IPS-18c (cell line): ENCODE measurements at regions not wholly inside any gene's neighbourhood (a gene's known extent, or its start where the extent isn't known, plus 50 kb on each side); places are given as distances from the start of the nearest gene placed in this dataset.

ENCODE experiments used
- H3K4me3 ChIP-seq: 2 replicates; pipeline ENCODE4 v1.7.0; 2013; ENCODE audit warnings: low read depth, mild to moderate bottlenecking, low read length, moderate library complexity; ENCODE audit not compliant: insufficient read depth
- H3K9me3 ChIP-seq: one replicate; pipeline ENCODE4 v1.6.1; 2013; ENCODE audit warnings: mild to moderate bottlenecking, low read length, moderate library complexity; ENCODE audit not compliant: control insufficient read depth, insufficient read depth

- Histone ChIP-seq H3K9me3 (no peaks in the 10 kb centered on the region), H3K4me3 (no peak overlapping the region)
Observed at GRCh38 chr1:55347041-55347440, 131.9 kb upstream of the USP24 start.

DNA sequence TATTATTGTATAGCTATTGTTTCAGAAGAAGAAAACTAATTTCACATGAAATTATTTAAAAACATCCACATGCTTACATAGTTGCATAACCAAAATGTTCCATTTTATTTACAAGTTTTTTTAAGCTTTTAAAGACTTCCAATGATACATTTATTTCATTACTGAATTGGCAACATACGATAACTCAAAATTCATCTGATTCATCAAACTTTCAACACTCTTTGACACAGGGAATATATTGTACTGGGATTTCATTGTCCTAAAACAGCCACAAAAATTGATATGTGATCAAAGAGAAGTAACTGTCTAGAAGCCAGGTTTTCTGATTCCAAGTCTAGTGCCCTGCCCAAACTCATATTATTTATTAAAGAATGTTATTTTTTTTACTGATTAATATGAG is 131.4 kb upstream of the USP24 start:
- no peaks in the 10 kb centered on the region for H3K9me3 ChIP-seq

GRCh38 chr1:55339681-55340080 is 124.5 kb upstream of the USP24 start:
- H3K9me3 ChIP-seq = no peaks in the 10 kb centered on the region
- H3K4me3 ChIP-seq = no peak overlapping the region

More for the DNA sequence above, 131.4 kb upstream of the USP24 start:
- no peak overlapping the region for H3K4me3 ChIP-seq

GRCh38 chr1:55338448-55338820 is 123.3 kb upstream of the USP24 start:
- Histone ChIP-seq H3K9me3 (no peaks in the 10 kb centered on the region), H3K4me3 (no peak overlapping the region)

DNA sequence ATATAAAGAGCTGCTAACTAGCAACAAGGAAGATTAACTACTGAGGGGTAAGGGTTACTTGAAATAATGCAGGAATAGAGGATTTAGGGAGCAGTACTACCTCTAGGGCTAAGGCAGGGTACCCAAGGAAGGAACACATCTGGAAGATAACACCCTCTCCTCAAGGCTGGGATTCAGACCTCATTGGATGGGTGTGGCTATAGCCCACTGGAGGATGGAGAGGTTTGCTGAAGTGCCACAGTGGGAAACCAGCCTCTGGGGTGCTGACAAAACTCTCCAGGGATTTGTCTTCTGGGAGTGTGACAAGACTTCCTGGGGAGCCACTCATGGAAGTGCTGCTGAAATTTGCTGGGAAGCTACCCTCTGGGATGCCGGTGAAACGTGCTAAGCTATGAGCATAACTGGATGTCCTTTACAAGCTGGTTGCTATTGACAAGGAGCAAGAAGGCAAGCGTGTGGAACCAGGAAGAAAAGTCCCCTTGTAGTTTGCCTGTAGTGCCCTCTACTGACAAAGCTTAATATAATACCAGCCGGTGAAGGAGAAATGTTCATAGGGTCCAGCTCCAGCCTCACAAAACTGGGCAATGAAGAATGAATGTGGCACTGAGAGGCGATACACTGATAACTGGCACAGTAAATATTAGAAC is 122.8 kb upstream of the USP24 start:
- Histone ChIP-seq H3K4me3 (no peak overlapping the region), H3K9me3 (no peaks in the 10 kb centered on the region)

DNA sequence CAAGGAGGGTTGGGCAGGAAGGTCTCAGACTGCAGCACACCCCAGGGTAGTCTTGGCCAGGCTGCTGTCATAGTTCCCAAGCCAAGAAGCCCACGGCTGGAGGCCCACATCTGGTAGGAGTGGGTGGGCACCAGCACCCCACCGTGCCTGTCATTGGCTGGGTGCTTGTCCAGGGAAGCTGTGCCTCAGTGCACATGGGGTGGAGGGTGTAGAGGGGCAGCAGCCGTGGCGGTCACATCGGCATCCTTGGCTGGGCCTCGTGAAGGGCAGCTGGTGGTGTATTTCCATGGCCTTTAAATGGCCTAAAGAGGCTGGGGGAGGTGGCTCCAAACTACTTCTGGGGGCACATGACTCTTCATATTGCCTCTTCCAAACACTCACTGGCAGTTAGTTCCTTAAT is 119.6 kb upstream of the USP24 start:
- no peak overlapping the region for H3K4me3 ChIP-seq
- no peaks in the 10 kb centered on the region for H3K9me3 ChIP-seq

DNA sequence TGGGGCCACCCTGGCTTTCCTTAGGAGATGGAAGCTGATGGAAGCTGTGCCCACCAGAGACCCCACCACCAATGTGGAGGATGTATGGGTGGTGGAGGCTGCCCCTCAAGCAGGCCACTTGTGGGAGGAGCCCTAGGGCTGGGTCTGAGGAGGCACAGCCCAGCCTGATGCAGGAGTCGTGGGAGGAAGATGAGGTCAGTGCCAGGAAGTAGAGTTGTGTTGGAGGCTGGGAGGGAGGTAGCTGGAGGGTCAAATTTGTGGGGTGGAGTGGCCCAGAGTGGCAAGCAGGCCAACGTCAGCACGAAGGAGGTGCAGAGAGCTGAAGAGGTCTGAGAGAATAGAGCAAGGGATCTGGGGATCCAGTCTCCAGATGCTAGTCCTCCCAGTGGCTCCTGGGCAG is 119.0 kb upstream of the USP24 start:
- Histone ChIP-seq H3K9me3 (no peaks in the 10 kb centered on the region), H3K4me3 (no peak overlapping the region)

DNA sequence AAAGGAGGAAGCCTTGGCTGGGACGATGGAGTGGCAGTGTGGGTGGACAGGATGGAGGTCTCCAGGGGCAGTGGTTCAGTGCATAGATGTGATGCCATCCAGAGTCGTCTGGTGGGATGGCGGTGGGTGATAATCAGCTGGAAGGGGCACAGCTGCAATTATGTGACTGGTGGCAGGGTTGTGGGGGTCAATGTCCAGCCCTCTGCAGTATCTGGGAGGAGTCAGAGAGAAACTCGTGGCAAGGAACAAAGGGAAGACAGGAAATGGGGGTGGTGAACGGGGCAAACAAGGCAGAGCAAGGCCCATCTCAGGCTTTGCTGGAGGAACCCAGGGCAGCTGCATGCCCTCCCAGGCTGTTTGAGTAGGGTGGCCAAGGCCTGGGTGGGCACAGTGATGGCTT is 118.3 kb upstream of the USP24 start:
- no peaks in the 10 kb centered on the region for H3K9me3 ChIP-seq

DNA sequence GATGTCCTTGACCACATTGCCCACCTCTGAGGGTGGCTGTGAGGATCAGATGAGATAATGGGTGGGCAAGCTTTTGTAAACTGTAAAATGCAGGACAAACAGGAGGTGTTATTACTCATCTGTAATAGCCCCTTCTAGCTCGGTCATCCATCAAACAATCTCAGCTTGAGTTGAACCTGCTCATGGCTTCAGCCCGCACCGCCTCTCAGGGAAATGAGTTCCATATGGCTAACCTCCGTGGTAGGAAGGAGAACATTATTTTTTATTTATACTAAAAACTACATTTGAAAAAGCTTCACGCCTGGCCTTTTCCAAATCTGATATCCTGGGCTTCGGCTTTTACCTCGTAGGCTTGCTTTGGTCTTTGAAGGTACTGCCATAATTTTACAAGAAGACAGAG is 116.2 kb upstream of the USP24 start:
- H3K4me3 ChIP-seq = no peak overlapping the region

More for the DNA sequence above, 118.3 kb upstream of the USP24 start:
- no peak overlapping the region for H3K4me3 ChIP-seq

DNA sequence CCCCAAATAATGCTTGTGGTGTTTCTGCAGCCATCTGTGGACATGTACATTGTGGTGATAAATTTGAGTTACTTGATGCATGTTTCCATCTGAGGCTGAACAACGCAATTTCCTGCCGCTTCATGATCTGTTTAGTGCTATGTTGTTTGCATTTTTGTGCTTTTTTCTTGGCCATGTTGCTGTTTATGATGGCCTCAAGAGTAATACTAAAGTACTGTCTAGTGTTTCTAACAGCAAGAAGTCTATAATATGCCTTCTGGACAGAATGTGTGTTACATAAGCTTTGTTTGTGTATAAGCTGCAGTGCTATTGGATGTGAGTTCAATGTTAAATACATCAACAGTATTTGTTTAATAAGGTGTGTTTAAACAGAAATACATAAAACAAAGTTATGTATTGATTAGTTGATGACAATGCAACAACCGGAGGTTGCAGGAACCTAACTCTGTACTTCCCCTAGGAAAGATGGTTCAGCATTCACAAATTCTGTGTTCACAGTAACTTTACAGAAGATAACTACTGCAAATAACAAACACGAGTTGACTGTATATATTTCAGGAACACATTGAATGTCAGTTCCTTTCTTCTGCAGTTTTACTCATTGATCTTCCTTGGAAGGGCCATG is 114.8 kb upstream of the USP24 start:
- H3K9me3 ChIP-seq = no peaks in the 10 kb centered on the region
- H3K4me3 ChIP-seq = no peak overlapping the region

More for the DNA sequence above, 116.2 kb upstream of the USP24 start:
- H3K9me3 ChIP-seq = no peaks in the 10 kb centered on the region

GRCh38 chr1:55329091-55329490 is 113.9 kb upstream of the USP24 start:
- no peaks in the 10 kb centered on the region for H3K9me3 ChIP-seq
- no peak overlapping the region for H3K4me3 ChIP-seq

DNA sequence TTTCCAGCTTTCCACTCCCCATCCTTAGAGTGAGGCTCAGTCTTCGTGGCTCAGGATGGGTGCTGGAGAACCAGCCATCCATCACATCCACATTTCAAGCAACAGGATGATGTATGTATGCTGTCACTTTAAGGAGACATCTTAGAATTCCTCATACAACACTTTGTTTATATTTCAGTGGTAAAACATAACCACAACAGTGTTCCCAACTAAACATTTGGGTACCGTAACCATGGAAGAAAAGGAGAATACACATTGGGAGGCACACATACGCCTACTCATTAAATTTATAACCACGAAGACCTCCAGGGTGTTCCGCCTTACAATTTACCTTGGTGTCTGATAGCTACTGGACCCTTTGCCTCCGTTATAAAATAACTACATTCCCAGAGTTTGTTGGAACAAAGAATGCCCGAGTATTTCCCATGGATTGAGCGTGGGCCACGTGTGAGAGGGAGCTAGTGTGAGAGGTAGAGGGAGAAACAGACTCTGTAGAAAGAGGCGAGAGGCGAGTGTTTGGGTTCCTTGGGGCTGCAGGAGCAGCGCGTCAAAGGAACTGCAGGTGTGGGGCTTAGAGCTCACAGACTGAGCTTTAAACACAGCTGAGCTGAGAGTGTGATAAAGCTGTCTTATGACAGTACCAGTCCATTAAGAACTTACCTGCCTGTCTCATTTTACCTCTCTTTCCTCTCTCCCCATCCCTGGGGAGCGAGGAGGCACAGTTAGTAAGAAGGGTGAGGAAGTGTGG is 111.5 kb upstream of the USP24 start:
- Histone ChIP-seq H3K9me3 (no peaks in the 10 kb centered on the region), H3K4me3 (no peak overlapping the region)

- Histone ChIP-seq H3K9me3 (no peaks in the 10 kb centered on the region), H3K4me3 (no peak overlapping the region)
Observed at GRCh38 chr1:55323760-55324159, 108.6 kb upstream of the USP24 start.

DNA sequence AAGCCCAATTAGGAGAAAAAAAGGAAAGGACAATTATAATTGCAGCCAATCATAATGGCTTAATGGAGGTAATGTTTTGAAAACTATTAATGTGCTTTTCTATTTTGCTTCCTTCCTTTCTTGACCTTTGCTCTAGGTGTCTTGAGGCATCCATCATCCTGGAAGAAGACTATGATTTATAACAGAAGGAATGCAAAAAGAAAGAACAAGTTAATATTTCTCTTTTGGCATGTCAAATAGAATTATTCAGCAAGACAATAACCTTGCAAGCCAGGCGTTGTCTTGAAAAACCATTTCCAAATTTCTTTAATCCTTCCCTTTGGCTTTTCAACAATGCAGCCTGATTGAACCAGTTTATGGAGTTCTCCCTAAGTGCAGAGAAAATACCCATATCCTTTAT is 107.7 kb upstream of the USP24 start:
- H3K4me3 ChIP-seq = no peak overlapping the region
- H3K9me3 ChIP-seq = no peaks in the 10 kb centered on the region

DNA sequence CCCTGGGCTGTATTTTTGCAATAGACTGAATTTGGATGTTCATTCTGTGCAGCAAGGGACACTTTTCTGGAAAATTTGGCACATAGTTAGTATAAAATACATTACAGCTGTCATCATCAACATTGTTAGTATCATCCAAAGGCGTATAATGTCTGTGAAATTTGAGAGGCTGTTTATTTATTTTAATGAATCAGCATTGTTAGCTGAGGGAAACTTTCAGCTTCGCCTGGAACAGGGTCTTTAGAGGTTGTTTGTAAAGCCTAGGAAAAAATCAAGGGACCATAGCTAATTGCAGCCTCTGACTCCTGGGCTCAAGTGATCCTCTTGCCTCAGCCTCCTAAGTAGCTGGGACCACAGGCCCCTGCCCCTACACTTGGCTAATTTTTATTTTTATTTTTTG is 106.8 kb upstream of the USP24 start:
- H3K9me3 ChIP-seq = no peaks in the 10 kb centered on the region
- no peak overlapping the region for H3K4me3 ChIP-seq

- Histone ChIP-seq H3K4me3 (no peak overlapping the region), H3K9me3 (no peaks in the 10 kb centered on the region)
Observed at GRCh38 chr1:55320891-55321290, 105.7 kb upstream of the USP24 start.

- H3K9me3 ChIP-seq = no peaks in the 10 kb centered on the region
Observed at GRCh38 chr1:55318116-55318817, 103.1 kb upstream of the USP24 start.

DNA sequence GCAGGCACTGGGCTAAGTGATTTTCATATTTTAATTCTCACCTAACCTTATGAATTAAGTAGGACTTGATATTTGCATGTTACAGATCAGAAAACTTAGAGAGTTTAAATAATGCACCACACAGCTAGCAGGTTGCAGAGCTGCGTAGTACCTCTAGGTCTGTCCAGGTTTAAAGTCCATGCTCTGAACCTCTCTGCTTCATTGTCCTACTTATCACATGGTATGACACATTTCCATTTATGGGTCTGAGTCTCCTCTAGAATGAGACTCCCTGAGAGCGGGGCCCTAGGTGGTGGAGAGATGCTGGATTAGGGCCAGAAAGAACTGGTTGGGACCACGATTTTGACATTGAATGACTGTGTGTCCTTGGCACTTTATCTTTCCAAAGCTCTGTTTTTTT is 102.5 kb upstream of the USP24 start:
- Histone ChIP-seq H3K9me3 (no peaks in the 10 kb centered on the region), H3K4me3 (no peak overlapping the region)

More at GRCh38 chr1:55318116-55318817, 103.1 kb upstream of the USP24 start:
- no peak overlapping the region for H3K4me3 ChIP-seq
